Right lobe of liver (tissue), 4 donors: ENCODE measurements at regions not wholly inside any gene's neighbourhood (a gene's known extent, or its start where the extent isn't known, plus 50 kb on each side); places are given as distances from the start of the nearest gene placed in this dataset.

Source experiments
- CTCF ChIP-seq, 4 donors: fragments of 200-600 bp in 3 of 4; fragments of 450-650 bp in 1 of 4; IDR thresholded peaks; one replicate each; pipeline versions ENCODE4 v1.5.1 to v1.8.0; 2016 to 2022; ENCODE audit warnings: antibody characterized with exemption in 4 of 4, mild to moderate bottlenecking in 2 of 4
- POLR2A ChIP-seq: fragments of 450-650 bp; IDR thresholded peaks from one replicate; pipeline ENCODE4 v1.6.1; 2017; ENCODE audit warnings: antibody characterized with exemption, mild to moderate bottlenecking
- donor health status: DM: no; HTN: no; CAD: no.
- donor health status: DM: no; HTN: no; CAD: no.
- donor health status: DM: no; HTN: yes; CAD: no.

DNA sequence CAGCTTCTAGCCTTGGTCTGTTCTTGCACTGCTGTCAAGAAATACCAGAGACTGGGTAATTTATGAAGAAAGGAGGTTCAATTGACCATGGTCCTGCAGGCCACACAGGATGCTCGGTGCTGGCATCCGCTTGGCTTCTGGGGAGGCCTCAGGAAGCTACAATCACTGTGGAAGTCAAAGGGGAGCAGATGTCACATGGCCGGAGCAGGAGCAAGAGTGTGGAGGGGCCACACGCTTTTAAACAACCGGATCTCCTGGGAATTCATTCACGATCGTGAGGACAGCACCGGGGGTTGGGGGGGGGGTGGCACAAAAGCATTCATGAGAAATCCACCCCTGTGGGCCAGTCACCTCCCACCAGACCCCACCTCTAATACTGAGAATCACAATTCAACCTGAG lies 850.4 kb upstream of the SALL3 start:
- TF ChIP-seq CTCF (IDR thresholded peaks at IDR 0.05) (no peak), POLR2A (no peak)
